CD4-positive, alpha-beta T cell treated with Interferon alpha-2 for 1 hour (primary cell): ENCODE measurements at regions not wholly inside any gene's neighbourhood (a gene's known extent, or its start where the extent isn't known, plus 50 kb on each side); places are given as distances from the start of the nearest gene placed in this dataset.

Experiments
- DNase-seq, 2 donors: peaks; one replicate each; pipeline ENCODE4 v3.0.0-alpha.2; 2020 to 2022

GRCh38 chr2:34012715-34013302, 413.7 kb upstream of the FAM98A start:
- DNase-seq = no peak

- DNase-seq = no peak
Observed at GRCh38 chr2:34011684-34012083, 412.6 kb upstream of the FAM98A start.

GRCh38 chr2:34005901-34006300, 406.8 kb upstream of the FAM98A start:
- DNase-seq = no peak

DNA sequence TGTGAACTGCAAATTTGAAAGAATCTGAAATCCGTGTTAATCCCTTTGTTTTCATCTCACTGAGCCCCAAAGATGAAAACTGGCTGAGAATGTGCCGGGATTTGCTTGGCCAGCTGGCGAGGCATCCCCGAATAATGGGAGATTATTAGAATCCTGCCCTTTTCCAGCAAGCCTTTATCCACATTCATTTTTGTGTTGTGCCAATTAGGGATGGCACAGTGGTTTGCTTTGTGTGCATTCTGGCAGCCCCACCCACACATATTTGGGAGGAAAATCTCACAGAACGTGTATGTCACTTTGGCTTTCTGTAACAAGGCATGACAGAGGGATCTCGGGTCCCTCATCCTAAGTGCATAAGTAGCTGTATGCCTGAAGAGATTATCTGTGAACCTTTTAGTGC, 405.8 kb upstream of the FAM98A start:
- no peak for DNase-seq

DNA sequence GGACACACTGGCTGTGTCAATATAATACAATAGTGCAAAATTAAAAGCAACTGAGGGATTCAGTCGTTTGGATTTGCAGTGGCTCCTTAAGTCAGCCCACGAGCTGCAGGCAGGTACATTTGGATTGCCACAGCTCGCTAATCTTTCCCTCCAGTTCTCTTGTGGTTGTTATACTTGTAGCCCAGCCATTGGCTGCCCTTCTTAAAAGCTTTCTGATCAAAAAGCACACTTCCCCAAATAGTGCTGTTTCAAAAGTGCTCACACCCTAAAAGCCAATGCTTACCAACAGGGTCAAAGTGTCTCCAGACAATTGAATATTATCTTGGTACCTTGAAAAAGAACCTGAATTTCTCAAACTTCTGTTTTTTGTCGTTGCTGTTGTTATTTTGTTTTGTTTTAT, 404.7 kb upstream of the FAM98A start:
- DNase-seq = no peak

- DNase-seq = no peak
Observed at GRCh38 chr2:34001557-34001956, 402.5 kb upstream of the FAM98A start.

DNA sequence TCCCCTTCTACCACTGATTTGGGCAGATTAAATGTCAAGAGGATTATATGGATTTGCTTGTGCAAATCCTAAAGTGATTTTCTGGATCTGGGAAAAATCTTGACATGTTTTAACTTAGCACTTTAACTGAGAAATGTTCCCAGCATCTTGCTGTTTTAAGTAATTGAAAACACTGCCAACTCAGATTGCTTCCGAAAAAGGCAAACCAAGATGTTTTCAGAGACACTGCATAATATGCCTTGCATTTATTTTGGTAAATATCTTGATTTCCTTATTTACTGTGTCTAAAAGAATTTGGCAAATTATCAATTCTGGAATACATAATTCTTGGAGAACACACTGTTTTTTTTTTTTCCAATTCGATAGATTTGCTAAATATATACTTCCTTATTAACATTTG, 385.0 kb upstream of the FAM98A start:
- no peak for DNase-seq

- DNase-seq = no peak
Observed at GRCh38 chr2:33978471-33978870, 379.4 kb upstream of the FAM98A start.

GRCh38 chr2:33975498-33975897, 376.4 kb upstream of the FAM98A start:
- DNase-seq = no peak

- no peak for DNase-seq
Observed at GRCh38 chr2:33967103-33967502, 368.0 kb upstream of the FAM98A start.

GRCh38 chr2:33958591-33958990, 359.5 kb upstream of the FAM98A start:
- DNase-seq = no peak

- no peak for DNase-seq
Observed at GRCh38 chr2:33949371-33949770, 350.3 kb upstream of the FAM98A start.

GRCh38 chr2:33946193-33946592, 347.1 kb upstream of the FAM98A start:
- no peak for DNase-seq

DNA sequence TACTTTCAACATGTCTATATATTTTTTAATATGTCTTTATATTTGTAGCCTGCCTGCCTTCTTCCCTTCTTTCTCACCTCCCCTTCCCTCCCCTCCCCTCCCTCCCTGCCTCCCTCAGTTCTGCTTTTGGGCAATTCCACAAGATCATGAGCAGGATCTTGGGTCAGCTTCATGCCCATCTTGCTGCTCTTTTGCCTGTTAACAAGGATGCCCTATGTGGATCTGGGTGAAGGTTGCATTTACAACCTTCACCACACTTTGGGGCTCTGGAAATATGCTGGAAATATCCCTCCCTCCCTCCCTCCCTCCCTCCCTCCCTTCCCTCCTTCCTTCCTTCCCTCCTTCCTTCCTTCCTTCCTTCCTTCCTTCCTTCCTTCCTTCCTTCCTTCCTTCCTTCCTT, 334.1 kb upstream of the FAM98A start:
- DNase-seq = no peak

DNA sequence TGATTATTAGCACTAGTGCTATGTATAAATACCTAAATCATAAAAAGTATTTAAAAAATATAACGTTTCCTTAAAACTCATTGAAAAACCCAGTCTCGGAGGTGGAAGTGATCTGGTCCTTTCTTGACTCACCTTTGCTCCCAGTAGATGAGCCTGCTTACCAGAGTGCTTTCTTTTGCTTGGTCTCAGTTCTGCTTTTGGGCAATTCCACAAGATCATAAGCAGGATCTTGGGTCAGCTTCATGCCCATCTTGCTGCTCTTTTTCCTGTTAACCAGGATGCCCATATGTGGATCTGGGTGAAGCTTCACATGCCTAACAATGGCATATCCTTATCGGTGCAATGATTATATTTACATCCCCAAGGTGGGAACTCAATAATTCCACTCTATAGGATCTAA, 332.1 kb upstream of the FAM98A start:
- DNase-seq = no peak

GRCh38 chr2:33929467-33929866, 330.4 kb upstream of the FAM98A start:
- no peak for DNase-seq

DNA sequence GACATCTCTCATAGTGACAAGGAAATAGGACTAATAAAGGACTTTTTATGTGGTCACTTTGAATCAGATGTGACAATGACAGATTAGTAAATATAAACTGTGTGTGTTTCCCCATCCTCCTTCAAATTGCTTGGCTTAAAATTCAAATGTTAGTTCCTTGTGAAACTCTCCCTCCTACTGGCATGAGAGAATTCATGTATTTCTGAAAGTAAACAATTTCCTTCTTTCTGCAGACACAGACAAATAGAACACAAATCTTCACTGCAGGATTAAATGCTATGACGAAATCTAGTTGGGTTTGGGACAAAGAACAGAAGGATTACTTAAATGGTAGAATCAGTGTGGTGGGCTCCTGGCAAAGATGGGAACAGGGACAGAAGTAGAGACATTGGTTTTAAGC, 328.7 kb upstream of the FAM98A start:
- DNase-seq = no peak

- no peak for DNase-seq
Observed at GRCh38 chr2:33925311-33925710, 326.2 kb upstream of the FAM98A start.

GRCh38 chr2:33924586-33925169, 325.6 kb upstream of the FAM98A start:
- no peak for DNase-seq

- no peak for DNase-seq
Observed at GRCh38 chr2:33917252-33917651, 318.2 kb upstream of the FAM98A start.

GRCh38 chr2:33913071-33913616, 314.0 kb upstream of the FAM98A start:
- DNase-seq = no peak

GRCh38 chr2:33911327-33911726, 312.2 kb upstream of the FAM98A start:
- no peak for DNase-seq

GRCh38 chr2:33909945-33910695, 311.0 kb upstream of the FAM98A start:
- no peak for DNase-seq

DNA sequence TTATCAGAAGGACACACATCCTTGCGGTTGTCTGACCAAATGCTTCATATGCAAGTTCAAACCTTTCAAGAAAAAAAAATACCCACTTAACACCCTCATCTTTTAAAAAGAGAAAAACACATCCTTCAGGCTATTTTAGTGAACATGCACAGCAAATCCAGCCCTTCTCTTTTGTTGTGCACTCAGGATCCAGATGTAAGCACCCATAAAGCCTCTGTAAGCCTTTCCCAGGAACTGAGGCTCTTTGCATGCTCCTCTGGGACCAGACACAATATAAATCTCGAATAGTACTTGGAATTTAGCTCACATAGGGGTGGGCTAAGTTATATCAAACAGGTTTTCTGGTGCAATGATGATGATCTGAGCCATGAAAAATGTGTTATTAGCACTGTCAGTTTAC, 308.8 kb upstream of the FAM98A start:
- no peak for DNase-seq
